BE2C (cell line): ENCODE measurements at regions not wholly inside any gene's neighbourhood (a gene's known extent, or its start where the extent isn't known, plus 50 kb on each side); places are given as distances from the start of the nearest gene placed in this dataset.

Experiments
- DNase-seq: peaks from one replicate; pipeline ENCODE4 v3.0.0-alpha.2; 2020
- H3K27me3 ChIP-seq: fragments of 250-450 bp; sonication (Bioruptor Pico); 2 replicates; pipeline ENCODE4 v1.5.1; 2020; ENCODE audit warnings: mild to moderate bottlenecking
- H3K36me3 ChIP-seq: fragments of 250-450 bp; sonication (Bioruptor Pico); 2 replicates; pipeline ENCODE4 v1.5.1; 2020; ENCODE audit warnings: mild to moderate bottlenecking
- H3K4me1 ChIP-seq: fragments of 250-450 bp; sonication (Bioruptor Pico); 2 replicates; pipeline ENCODE4 v1.5.1; 2020
- H3K4me3 ChIP-seq: 2 replicates; pipeline ENCODE4 v1.5.1; 2011; ENCODE audit warnings: low read depth, low read length
- H3K9me3 ChIP-seq: fragments of 250-450 bp; sonication (Bioruptor Pico); 2 replicates; pipeline ENCODE4 v1.5.1; 2020
- CTCF ChIP-seq: IDR thresholded peaks from 2 replicates; pipeline ENCODE4 v1.5.1; 2012; ENCODE audit warnings: mild to moderate bottlenecking, low read depth, low read length

- H3K9me3 ChIP-seq: no peaks in the 10 kb centered on the region
- no peaks in the 10 kb centered on the region for H3K36me3 ChIP-seq
- H3K4me3 ChIP-seq: no peak overlapping the region
- no peaks in the 10 kb centered on the region for H3K4me1 ChIP-seq
- DNase-seq: no peak
- no peaks in the 10 kb centered on the region for H3K27me3 ChIP-seq
- TF ChIP-seq CTCF: no peak
These were observed 525.4 kb downstream of the GALC start for GRCh38 chr14:87467578-87467977.

- Histone ChIP-seq H3K9me3 (no peaks in the 10 kb centered on the region), H3K27me3 (no peaks in the 10 kb centered on the region), H3K4me1 (no peaks in the 10 kb centered on the region), H3K36me3 (no peaks in the 10 kb centered on the region), H3K4me3 (no peak overlapping the region)
- DNase-seq: no peak
- TF ChIP-seq CTCF: no peak
These were observed 527.2 kb downstream of the GALC start for GRCh38 chr14:87465770-87466169.

- TF ChIP-seq CTCF: no peak
- Histone ChIP-seq H3K4me1 (no peaks in the 10 kb centered on the region), H3K4me3 (no peak overlapping the region), H3K36me3 (no peaks in the 10 kb centered on the region), H3K9me3 (no peaks in the 10 kb centered on the region), H3K27me3 (no peaks in the 10 kb centered on the region)
- DNase-seq: no peak
These were observed 531.3 kb downstream of the GALC start for GRCh38 chr14:87461704-87462103.

- no peaks in the 10 kb centered on the region for H3K4me1 ChIP-seq
- TF ChIP-seq CTCF: no peak
- no peak overlapping the region for H3K4me3 ChIP-seq
- H3K36me3 ChIP-seq: no peaks in the 10 kb centered on the region
- H3K27me3 ChIP-seq: no peaks in the 10 kb centered on the region
- DNase-seq: no peak
- no peaks in the 10 kb centered on the region for H3K9me3 ChIP-seq
These were observed 535.3 kb downstream of the GALC start for GRCh38 chr14:87457720-87458119.

- Histone ChIP-seq H3K9me3 (no peaks in the 10 kb centered on the region), H3K4me3 (no peak overlapping the region), H3K4me1 (no peaks in the 10 kb centered on the region), H3K36me3 (no peaks in the 10 kb centered on the region), H3K27me3 (no peaks in the 10 kb centered on the region)
- TF ChIP-seq CTCF: no peak
- DNase-seq: no peak
These were observed 542.8 kb downstream of the GALC start for GRCh38 chr14:87450193-87450592.

GRCh38 chr14:87449016-87449415 is 544.0 kb downstream of the GALC start:
- no peak for DNase-seq

More at GRCh38 chr14:87449016-87449415, 544.0 kb downstream of the GALC start:
- Histone ChIP-seq H3K9me3 (no peaks in the 10 kb centered on the region), H3K4me1 (no peaks in the 10 kb centered on the region), H3K36me3 (no peaks in the 10 kb centered on the region), H3K4me3 (no peak overlapping the region), H3K27me3 (no peaks in the 10 kb centered on the region)
- TF ChIP-seq CTCF: no peak
